Epidermal melanocyte (primary cell): ENCODE measurements at regions not wholly inside any gene's neighbourhood (a gene's known extent, or its start where the extent isn't known, plus 50 kb on each side); places are given as distances from the start of the nearest gene placed in this dataset.
"Not testable (repeated sequence)": the region's sequence is repeated elsewhere in the genome, so short reads cannot be mapped to it uniquely, and the experiment has no call there.

Experiments used
- DNase-seq: peaks from one replicate; pipeline ENCODE4 v3.0.0; 2011; ENCODE audit warnings: low spot score; ENCODE audit not compliant: insufficient read length

DNA sequence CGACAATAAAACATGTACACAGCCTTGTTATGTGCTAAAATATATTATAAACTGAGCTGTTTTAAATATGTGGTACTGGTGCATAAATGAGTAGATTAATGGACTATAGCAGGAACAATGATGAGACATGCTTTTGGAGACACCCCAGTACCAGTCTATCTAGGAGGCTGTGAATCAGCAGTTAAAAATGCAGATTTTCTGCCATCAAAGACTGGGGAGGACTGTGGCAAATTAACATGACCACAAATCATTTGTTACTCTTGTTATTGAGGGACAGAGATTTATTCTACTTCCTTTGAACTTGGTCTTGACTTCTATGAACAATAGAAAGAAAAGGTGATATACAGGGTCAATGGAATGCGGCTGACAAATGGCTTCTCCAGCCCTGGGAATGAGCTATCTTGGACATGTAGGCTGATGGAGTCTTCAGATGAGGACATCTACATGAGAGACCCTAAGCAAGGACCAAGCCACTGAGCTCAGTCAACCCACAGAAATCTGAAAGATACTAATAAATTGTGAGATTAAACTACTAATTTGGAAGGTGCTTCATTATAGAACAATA lies 551.7 kb upstream of the GJE1 start:
- DNase-seq, result no peak

DNA sequence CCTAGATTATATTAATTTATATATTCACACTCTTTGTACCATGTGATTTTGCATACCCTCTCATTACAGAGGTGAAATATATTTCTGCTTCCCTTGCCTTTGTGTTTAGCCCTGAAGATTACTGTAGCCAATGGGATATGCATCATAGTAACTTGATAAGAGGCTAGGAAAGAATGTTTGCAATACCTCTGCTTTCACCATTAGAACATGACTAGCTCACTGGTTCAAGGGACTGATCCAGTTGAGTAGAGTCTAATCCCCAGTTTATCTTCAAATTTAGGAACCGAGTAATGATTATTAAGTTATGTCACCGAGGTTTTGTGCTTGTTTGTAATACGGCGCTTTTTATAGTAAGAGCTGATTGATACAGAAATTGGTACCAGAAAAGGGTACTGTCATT lies 552.6 kb upstream of the GJE1 start:
- no peak for DNase-seq

DNA sequence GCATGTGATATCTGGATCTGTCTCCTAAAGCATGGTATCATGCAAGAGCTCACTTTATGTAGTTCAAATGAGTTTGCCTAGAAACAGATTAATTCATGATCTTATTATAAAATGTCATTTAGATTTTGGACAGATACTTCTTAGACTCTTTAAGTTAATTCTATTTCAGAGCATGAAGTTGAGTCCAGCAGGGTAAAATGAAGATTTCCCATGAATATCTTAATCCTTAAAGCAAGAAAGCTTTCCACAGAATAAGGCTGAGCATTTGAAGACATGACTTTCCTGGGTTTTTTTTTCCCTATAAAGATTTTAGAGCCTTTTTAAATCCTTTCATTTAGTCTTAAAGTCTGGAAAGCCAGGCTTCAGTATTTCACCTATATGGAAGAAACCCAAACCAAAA lies 556.0 kb upstream of the GJE1 start:
- DNase-seq, result no peak

DNA sequence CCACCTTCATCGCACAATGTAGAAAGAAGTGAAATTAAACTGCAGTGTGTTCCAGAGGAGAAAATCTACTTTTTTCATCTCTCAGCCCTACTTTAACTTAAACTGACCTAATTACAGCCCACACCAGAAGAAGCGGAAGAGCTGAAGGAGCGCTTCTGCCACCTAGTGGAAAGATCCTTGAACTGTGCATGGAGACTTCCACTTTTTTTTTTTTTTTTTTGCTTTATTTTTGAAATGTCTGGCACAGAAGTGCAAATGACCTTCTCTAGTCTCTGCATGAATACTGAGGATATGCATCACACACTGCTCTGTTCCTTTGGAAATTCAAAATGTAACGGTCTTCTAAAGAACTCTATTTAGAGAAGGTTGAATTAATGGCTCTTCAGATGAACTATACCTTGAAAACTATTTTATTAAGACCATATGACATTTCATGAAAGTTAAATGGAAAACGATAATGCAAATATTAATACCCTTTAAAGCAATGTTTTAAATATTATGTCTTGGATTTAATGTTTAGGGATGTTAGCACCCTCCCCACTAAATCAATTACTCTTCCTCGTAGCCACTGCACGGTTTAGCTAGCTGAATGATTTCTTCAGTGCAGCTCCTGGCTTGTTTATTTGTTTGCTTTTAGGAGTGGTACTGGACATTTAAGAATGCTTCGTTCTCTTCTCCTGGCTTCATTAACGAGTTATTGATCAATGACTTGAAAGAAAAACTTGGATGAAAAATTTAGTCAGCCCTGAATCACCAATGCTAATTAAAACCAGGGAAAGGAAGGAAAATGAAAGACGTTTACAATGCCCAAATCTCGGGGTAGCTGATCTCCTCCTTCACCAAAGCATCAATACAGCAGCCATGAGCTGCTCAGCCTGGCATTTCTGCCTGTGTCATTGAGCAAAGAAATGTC lies 569.6 kb upstream of the GJE1 start:
- DNase-seq, result peak; percentile 64

DNA sequence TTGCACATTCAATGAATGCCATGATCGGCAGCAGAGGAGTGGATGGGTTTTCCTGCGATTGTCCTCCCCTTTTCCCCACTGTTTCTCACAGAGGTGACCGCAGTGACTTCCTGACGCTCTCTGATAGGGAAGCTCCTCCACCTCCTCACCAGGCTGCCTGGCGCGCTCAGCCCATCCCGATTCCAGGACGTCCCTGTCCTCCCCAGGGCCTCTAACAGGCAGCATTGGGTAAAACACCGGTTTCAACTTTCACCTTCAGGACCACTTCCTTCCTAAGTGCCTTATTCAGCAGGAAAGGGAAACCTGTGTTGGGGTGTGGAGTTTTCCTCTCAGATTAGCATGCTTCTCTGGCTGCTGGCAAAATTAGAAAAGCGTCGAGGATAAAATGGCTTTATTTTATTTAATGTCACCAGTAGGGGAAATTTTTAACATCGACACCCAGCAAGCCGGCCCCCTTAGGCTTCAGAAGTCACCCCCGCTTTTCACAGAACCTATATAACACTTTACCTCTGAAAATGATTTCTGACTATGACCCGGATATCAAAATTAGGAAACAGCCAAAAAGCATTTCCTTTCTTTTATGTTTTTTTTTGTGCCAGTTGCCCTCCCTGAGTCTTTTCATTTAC lies 570.4 kb upstream of the GJE1 start:
- DNase-seq, result no peak

DNA sequence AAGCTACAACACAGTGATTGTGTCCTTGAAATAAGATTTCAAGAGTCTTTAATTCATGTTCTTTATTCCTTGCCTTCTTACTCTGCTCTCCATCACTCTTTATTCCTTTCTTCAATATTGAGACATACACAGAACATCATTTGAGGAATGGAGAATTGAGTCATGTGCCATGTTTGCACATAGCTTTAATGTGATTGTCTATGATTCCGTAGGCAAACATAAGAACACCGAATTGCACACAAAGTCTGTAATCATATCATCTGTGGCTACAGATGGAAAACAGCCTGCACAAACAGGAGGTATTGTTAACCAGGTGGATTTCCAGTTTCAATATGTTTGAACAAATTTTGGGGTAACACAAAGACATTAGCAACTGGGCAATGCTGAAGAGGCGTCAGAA lies 571.6 kb upstream of the GJE1 start:
- no peak for DNase-seq

DNA sequence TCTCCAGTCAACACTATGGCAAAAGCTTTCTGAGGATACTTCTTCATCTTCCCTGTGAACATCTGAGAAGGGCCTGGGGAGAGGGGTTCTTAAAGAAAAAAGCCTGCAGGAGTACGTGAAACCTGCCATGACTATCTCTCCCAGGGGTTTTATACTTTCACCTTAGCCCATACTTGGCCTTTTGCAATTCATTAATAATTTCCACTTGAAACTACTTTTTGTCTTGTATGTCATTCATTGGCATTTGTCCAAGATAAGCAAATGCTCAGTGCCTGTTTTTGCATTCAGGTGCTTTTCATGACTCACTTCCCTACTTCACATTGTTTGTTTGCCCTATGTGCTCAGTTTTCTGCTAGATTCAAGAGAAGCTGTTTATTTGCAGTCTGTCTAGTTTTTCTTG lies 580.3 kb upstream of the GJE1 start:
- no peak for DNase-seq

DNA sequence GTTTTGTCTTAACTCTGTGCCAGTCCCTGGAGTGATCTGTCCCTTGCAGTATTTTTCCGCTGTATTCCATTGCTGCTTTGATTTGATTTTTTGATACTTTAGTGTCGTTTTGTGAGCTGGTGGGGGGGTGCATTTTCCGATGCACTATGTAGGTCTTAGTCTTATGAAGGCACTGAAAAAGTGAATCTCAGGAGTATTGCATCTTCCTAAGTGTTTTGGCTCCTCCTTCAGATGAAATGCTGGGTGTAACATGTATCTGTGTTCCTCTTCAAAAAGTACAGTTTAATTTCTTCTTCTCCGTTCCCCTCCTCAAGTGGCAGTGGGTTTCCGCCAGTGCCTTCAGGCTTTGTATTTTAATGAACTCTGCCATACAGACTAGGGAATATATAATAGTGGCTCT lies 580.7 kb upstream of the GJE1 start:
- DNase-seq, result no peak

DNA sequence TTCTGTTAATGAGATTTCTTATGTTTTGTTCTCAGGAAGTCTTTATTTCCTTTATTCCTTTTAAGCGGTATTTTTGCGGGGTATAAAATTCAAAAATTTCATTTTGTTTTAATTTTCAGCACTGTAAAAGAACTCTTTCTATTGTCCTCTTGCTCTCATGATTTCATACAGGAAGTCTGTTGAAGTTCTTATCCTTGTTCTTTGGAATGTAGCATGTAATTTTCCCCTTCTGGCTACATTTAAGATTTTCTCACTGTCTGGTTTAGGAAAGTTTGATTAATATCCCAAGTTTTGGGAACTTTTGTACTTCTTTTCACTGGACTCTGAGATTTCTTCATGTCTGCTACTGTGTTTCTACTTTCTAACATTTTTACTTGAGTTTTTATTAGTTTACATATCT lies 581.4 kb upstream of the GJE1 start:
- DNase-seq, result no peak

DNA sequence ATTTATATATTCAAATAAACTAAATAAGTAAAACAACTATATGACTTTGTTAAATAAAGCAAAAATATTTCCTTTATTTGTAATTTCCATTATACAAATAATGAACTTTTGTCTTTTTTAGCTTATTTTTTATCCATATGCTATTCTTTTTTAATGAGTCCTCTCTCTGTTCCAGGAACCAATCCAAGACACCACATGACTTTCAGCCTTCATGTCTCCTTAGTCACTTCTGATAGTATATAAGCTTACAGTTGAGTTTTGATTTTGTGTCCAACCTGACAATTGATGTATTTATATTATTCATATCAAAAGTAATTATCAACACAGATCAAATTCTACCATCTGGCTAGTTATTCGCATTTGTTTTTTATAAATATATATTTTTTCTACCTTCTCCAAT lies 582.3 kb upstream of the GJE1 start:
- DNase-seq, result no peak

DNA sequence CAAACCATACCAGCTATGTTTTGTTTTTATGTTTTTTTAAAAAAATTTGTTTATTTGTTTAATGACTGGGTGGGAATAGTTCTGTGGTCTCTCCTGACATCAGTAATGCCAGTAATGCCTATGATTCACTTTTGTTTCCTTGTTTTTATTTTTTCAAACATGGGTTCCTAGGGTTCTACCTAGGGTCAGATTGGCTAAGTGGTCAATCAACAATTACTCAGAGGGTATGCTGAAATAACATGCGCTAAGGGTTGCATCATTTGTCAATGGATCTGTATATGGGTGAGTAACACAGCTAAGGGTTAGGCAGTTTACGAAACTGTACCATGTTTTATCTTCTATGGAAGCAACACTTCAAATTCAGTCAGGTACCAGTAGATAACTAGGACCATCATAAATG lies 583.8 kb upstream of the GJE1 start:
- DNase-seq, result no peak

DNA sequence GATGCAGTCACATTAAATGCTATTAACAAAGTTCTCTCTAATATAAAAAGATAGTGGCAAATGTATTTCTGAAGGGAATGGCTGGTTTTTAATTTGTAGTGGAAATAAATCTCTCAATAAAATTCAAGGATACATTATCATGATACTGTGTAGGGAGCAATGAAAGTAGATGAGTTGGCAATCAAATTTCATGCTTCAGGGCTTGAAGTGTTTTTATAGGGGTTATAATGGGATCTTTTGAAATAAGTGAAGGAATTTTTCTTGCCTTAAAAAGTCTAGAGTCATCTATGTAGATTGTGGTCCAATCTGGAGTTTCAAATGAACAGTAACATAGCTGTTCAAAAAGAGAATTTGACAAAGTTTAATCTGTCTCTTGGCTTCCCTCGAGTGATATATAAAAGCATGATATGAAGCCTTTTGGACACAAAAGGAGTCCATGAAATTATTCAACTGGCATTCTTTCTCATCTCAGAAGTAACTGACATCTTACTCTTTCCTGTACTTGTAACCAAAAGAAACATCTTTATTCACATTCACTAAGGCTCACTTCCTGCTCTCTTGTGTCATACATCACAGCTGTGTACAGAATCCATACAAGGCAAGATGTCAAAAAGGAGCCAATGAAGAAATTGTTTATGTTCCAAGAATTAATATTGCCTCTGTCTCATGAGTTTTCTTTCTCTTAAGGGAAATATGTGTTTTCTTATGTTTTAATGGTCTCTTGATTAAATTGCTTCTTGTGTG lies 591.0 kb upstream of the GJE1 start:
- no peak for DNase-seq

DNA sequence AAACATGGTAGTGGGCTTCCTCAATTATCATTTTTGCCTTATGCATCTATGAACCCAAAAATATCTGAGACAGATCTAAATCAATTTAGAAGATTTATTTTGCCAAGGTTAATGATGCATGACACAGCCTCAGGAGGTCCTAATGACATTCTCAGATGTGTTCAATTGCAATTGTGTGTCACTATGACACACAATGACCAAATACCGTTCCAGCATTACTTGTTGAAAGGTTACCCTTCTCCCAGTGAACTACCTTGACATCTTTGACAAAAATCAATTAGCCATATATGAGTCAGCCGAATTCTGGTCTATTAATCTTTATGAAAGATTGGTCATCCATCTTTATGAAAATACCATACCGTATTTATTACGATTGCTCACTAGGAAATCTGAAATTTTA lies 592.5 kb upstream of the GJE1 start:
- no peak for DNase-seq

DNA sequence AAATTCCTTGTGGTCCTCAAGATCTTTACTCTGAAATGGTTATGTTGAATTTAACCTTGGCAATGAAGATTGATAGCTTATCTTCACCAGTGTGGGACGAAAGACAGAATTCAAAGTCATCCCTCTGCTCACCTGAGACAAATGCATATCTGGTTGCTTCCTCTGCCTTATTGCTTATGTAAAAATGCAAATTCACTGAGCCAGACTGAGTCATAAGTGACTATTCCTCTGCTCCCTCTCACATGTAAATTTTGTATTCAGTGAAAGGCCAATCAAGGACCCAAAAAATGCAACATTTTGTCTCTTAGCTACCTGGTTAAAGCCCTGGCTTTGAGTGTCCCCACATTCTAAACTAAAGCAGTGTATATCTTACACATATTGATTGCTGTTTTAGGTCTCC lies 593.1 kb upstream of the GJE1 start:
- no peak for DNase-seq

DNA sequence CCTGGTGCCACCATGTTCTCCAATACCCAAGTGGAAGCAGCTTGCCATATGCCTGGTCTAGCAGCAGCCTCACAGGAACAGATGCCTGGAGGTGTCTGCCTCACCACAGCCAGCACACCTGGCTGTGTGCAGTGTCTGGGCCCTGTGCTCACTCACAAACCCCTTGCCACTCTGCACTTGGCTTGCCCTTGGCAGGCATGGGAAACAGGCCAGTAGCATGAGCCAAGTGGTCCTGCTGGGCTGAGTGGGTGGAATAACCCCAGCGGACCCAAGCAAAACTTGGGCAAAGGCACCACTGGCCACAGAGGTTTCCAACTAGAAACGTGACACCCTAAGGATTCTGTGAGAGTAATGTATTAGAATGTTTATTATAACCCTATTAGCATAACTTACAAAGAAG lies 600.5 kb upstream of the GJE1 start:
- no peak for DNase-seq

DNA sequence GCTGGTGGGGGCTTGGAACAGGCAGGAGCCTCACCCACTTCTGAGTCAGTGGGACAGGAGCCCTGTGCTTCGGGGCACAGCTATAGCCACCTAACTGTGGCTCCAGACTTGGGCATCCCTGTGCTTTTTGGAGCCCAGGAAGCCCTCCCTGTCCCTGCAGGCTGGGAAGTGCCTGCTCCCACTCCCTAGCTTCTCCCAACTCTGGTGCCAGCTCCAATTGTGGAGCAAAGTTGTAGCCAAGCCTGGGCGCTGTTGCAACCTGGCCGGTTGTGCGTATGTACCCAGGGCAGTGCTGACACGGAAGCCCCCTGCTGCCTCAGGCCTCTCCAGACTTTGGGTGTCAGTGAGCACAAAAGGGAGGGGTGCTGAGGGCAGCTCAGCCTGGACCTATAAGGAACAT lies 601.7 kb upstream of the GJE1 start:
- DNase-seq, result no peak

DNA sequence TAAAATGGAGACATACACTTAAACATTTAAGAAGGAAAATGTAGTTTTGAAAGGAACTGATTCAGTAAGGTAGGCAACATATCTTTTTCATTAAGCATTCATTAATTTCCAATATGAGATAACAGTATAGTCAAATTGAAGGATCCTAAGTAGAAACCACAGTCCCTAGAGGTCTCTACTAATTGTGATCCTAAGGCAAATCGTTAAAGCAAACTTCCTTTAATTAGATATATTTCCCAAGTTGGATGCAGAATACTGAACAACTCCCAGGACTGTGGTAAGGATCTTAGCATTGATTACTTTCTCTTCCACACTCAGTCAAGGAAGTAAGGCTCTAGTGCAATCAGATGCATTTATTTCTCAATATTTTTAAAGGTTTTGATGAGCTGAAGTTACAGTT lies 604.1 kb upstream of the GJE1 start:
- DNase-seq, result no peak

DNA sequence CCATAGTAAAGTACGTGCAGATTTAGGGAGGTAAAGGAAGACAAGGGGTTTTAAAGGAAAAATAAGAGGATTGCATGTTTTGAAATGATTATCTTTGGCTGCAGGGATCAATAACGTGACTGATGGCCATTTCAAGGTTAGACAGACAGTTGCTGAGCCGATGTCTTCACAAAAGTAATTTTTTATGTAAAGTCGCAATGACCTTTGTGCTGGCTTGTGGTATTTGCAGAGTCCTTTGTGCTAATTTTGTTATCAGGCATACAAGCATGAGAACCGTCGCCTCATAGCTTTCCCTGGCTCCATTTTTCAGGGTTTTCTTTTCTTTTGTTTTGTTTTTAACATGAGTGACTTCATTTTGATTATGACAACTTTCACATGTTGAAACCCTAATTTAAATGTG lies 605.7 kb upstream of the GJE1 start:
- DNase-seq, result no peak

DNA sequence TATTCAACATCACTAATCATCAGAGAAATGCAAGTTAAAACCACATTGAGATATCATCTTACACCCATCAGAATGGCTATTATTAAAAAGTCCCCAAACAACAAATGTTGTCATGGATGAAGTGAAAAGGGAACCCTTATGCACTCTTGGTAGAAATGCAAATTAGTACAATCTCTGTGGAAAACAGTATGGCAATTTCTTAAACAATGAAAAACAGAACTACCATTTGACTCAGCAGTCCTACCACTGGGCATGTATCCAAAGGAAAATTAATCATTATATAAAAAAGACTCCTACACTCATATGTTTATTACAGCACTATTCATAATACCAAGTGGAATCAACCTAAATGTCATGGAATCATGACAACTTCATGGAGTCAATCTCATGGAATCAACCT lies 611.3 kb upstream of the GJE1 start:
- no peak for DNase-seq

DNA sequence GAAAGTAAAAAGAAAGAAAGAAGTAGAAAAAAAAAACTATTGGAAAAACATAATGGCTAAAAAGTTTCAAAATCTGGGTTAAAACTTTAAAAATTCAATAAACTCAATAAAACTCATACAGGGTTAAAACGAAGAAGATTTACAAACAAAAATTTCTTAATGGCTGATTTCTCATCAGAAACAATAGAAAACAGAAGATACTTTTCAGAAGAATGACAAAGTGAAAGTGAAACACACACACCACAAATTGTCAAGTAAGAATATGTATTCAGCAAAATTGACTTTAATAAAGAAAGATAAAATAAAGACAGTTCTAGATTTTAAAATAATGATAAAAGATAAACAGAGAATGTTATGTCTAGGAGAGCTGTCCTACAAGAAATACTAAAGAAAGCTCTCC lies 618.9 kb upstream of the GJE1 start:
- DNase-seq, result no peak

DNA sequence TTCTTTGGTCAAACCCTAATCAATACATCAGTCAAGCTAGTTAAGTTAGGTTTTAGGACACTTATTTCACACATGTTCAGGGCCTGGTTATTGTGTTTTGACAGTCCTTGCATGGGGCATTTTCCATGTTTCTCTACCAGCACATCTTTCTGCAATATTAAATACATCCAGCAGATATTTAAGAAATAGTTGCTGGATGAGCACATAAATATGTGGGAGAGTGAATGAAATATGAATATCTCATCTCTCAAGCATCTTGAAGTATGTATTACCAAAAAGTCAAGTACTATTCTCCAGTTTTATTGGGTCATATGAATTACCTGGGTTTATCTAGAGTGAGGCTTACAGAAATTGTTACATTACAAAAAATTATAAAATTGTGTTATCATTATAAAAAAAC lies 621.9 kb upstream of the GJE1 start:
- no peak for DNase-seq

DNA sequence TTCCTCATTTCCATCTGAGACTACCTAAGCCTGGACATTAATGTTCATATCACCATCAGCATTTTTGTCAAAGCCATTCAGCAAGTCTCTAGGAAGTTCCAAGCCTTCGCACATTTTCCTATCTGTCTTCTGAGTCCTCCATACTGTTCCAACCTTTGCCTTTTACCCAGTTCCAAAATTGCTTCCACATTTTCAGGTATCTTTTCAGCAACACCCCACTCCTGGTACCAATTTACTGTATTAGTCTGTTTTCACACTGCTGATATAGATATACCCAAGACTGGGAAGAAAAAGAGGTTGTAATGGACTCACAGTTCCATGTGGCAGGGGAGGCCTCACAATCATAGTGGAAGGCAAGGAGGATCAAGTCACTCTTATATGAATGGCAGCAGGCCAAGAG lies 626.7 kb upstream of the GJE1 start:
- not testable (repeated sequence) for DNase-seq
